ENCODE measurements at regions not wholly inside any gene's neighbourhood (a gene's known extent, or its start where the extent isn't known, plus 50 kb on each side); places are given as distances from the start of the nearest gene placed in this dataset.

DNA sequence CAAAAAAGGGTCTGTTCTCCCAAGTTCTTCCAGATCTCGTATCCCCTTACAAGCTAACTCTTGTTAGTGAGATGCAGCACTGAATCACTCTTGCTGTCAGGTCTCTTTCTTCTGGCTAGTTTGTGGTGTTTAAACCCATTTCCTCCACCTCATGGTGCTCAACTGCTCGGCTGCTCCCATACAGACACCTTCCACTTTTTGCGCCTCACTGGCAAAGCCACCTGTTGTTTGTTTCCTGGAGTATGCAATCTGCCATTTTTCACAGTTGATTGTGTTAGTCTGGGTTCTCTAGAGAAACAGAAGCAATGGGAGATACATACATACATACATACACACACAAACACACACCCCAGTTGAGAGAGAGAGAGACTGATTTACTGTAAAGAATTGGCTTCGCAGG is 124.4 kb upstream of the SP8 start:
- TF ChIP-seq, protein P1, sequence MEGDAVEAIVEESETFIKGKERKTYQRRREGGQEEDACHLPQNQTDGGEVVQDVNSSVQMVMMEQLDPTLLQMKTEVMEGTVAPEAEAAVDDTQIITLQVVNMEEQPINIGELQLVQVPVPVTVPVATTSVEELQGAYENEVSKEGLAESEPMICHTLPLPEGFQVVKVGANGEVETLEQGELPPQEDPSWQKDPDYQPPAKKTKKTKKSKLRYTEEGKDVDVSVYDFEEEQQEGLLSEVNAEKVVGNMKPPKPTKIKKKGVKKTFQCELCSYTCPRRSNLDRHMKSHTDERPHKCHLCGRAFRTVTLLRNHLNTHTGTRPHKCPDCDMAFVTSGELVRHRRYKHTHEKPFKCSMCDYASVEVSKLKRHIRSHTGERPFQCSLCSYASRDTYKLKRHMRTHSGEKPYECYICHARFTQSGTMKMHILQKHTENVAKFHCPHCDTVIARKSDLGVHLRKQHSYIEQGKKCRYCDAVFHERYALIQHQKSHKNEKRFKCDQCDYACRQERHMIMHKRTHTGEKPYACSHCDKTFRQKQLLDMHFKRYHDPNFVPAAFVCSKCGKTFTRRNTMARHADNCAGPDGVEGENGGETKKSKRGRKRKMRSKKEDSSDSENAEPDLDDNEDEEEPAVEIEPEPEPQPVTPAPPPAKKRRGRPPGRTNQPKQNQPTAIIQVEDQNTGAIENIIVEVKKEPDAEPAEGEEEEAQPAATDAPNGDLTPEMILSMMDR (IDR thresholded peaks at IDR 0.05), result no peak
- no peak for TF ChIP-seq POLR2A (IDR thresholded peaks at IDR 0.05)
